Sigmoid colon (tissue), 4 donors: ENCODE measurements at regions not wholly inside any gene's neighbourhood (a gene's known extent, or its start where the extent isn't known, plus 50 kb on each side); places are given as distances from the start of the nearest gene placed in this dataset.
"Not testable (repeated sequence)": the region's sequence is repeated elsewhere in the genome, so short reads cannot be mapped to it uniquely, and the experiment has no call there.

Experiments used
- POLR2A ChIP-seq, 2 donors: fragments of 450-650 bp; IDR thresholded peaks; one replicate each; pipeline ENCODE4 v1.6.1; 2016; ENCODE audit warnings: antibody characterized with exemption in 2 of 2, mild to moderate bottlenecking in 2 of 2, moderate library complexity in 2 of 2
- POLR2AphosphoS5 ChIP-seq, 4 donors: sonication (generic); formaldehyde crosslinking; IDR thresholded peaks; one replicate each; pipeline ENCODE4 v1.6.1; 2017; ENCODE audit warnings: antibody characterized with exemption in 4 of 4
- TF ChIP-seq, protein P1 (sequence below), 4 experiments: fragments of 450-650 bp in 3 of 4; fragments of 200-600 bp in 1 of 4; IDR thresholded peaks; one replicate each; pipeline ENCODE4 v1.5.1; 2016 to 2019; ENCODE audit warnings: antibody characterized with exemption in 4 of 4, mild to moderate bottlenecking in 3 of 4, moderate library complexity in 2 of 4

DNA sequence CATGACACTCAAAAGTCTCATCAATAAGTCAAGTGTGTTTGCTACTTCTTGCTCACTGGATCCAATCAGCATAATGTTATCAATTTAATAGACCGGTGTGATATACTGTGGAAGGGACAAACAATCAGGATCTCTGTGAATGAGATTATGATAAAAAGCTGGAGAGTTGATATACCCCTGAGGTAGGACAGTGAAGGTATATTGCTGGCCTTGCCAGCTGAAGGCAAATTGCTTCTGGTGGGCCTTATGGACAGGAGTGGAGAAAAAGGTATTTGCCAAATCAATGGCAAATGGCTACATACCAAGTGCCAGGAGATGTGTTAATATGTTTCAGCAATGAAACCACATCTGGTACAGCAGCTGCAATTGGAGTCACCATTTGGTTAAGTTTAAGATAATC, 134.4 kb upstream of the TENT5A start:
- TF ChIP-seq, protein P1, sequence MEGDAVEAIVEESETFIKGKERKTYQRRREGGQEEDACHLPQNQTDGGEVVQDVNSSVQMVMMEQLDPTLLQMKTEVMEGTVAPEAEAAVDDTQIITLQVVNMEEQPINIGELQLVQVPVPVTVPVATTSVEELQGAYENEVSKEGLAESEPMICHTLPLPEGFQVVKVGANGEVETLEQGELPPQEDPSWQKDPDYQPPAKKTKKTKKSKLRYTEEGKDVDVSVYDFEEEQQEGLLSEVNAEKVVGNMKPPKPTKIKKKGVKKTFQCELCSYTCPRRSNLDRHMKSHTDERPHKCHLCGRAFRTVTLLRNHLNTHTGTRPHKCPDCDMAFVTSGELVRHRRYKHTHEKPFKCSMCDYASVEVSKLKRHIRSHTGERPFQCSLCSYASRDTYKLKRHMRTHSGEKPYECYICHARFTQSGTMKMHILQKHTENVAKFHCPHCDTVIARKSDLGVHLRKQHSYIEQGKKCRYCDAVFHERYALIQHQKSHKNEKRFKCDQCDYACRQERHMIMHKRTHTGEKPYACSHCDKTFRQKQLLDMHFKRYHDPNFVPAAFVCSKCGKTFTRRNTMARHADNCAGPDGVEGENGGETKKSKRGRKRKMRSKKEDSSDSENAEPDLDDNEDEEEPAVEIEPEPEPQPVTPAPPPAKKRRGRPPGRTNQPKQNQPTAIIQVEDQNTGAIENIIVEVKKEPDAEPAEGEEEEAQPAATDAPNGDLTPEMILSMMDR (IDR thresholded peaks at IDR 0.05) = not testable (repeated sequence)
- not testable (repeated sequence) for TF ChIP-seq POLR2AphosphoS5, POLR2A (IDR thresholded peaks at IDR 0.05)
